Upper lobe of left lung (tissue), 6 donors: ENCODE measurements at regions not wholly inside any gene's neighbourhood (a gene's known extent, or its start where the extent isn't known, plus 50 kb on each side); places are given as distances from the start of the nearest gene placed in this dataset.

Experiments
- ATAC-seq, 2 donors: fragments of 200-7000 bp; cut with Tn5 transposase; one replicate each; pipeline ENCODE4 v1.9.1; 2022; ENCODE audit warnings: mild to moderate bottlenecking in 2 of 2, moderate library complexity in 2 of 2; ENCODE audit not compliant: low FRiP score in 2 of 2
- DNase-seq, 2 donors: peaks; one replicate each; pipeline ENCODE4 v3.0.0-alpha.2; 2019 to 2020
- H3K27ac ChIP-seq, 4 donors: fragments of 200-600 bp; sonication (generic); one replicate each; pipeline ENCODE4 v1.5.1; 2016 to 2019
- H3K27me3 ChIP-seq, 4 donors: fragments of 200-600 bp; sonication (generic); one replicate each; pipeline ENCODE4 v1.5.1; 2017 to 2019
- H3K36me3 ChIP-seq, 4 donors: fragments of 200-600 bp; sonication (generic); one replicate each; pipeline ENCODE4 v1.5.1; 2016 to 2019
- H3K4me1 ChIP-seq, 4 donors: fragments of 200-600 bp; sonication (generic); one replicate each; pipeline ENCODE4 v1.5.1; 2018 to 2019
- H3K4me3 ChIP-seq, 4 donors: fragments of 200-600 bp; sonication (generic); one replicate each; pipeline ENCODE4 v1.5.1; 2017 to 2019; ENCODE audit warnings: mild to moderate bottlenecking in 2 of 4, moderate library complexity in 1 of 4
- H3K9me3 ChIP-seq, 4 donors: fragments of 200-600 bp; sonication (generic); one replicate each; pipeline ENCODE4 v1.5.1; 2018 to 2019
- EP300 ChIP-seq, 4 donors: sonication (generic); formaldehyde crosslinking; IDR thresholded peaks; one replicate each; pipeline ENCODE4 v1.5.1; 2017; ENCODE audit warnings: antibody characterized with exemption in 4 of 4, control low read depth in 2 of 4
- POLR2A ChIP-seq, 4 donors: fragments of 450-650 bp; IDR thresholded peaks; one replicate each; pipeline ENCODE4 v1.5.1; 2016 to 2017; ENCODE audit warnings: antibody characterized with exemption in 4 of 4, mild to moderate bottlenecking in 2 of 4
- POLR2AphosphoS5 ChIP-seq, 2 donors: sonication (generic); formaldehyde crosslinking; IDR thresholded peaks; one replicate each; pipeline ENCODE4 v1.5.1; 2017; ENCODE audit warnings: antibody characterized with exemption in 2 of 2
- WGBS, 2 donors: methylation state at CpG; one replicate each; pipeline ENCODE4 v1.1.5; 2017 to 2018; 5-methylcytosine and 5-hydroxymethylcytosine counted together
- TF ChIP-seq, protein P1 (sequence below), 6 experiments: fragments of 450-650 bp in 4 of 6; fragments of 200-600 bp in 2 of 6; sonication (generic) in 2 of 6; IDR thresholded peaks; one replicate each; pipeline ENCODE4 v1.5.1; 2016 to 2019; ENCODE audit warnings: antibody characterized with exemption in 6 of 6
- donor health status: DM: no; HTN: no; CAD: no; lungs with moderate emphysema.
- donor health status: DM: no; HTN: yes; CAD: no; lungs with severe emphysema.

DNA sequence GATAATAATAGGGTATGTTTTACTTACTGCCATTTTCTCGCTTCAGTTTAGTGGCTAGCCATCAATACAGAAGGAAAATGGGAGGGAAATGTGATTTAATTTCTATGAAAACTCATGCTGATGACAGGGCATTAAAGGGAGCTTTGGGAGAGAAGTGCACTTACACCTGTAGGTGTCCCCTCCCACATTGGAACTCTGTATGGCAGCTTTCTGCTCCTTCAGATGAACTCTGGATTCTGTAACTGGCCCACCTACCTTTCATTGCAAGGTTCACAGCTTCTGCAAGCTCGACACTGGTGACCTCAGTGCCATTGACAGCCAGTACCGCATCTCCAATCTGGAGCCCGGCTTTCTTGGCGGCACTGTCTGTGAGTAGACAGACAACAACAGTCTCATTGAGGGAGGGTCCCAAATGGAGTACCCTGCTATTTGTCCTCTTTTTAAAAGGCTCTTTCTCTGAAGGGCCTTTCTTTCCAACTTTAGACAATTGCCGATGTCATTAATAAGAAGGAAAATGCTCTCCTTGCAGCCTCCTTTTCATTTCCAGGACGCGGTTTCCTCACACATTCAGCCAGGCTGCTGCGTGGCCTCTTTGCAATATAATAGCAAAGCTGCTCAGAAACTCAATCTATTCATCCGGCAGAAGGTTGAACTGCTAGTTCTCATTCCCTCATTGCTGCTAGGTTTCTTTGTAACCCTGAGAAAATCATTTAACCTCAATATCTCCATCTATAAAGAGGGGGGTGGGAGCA is 63.6 kb downstream of the NUDT12 start:
- H3K9me3 ChIP-seq, result no peaks in the 10 kb centered on the region
- no peaks in the 10 kb centered on the region for H3K36me3 ChIP-seq
- H3K4me3 ChIP-seq, result no peak overlapping the region
- DNase-seq, result no peak
- no peak for ATAC-seq
- TF ChIP-seq, protein P1, sequence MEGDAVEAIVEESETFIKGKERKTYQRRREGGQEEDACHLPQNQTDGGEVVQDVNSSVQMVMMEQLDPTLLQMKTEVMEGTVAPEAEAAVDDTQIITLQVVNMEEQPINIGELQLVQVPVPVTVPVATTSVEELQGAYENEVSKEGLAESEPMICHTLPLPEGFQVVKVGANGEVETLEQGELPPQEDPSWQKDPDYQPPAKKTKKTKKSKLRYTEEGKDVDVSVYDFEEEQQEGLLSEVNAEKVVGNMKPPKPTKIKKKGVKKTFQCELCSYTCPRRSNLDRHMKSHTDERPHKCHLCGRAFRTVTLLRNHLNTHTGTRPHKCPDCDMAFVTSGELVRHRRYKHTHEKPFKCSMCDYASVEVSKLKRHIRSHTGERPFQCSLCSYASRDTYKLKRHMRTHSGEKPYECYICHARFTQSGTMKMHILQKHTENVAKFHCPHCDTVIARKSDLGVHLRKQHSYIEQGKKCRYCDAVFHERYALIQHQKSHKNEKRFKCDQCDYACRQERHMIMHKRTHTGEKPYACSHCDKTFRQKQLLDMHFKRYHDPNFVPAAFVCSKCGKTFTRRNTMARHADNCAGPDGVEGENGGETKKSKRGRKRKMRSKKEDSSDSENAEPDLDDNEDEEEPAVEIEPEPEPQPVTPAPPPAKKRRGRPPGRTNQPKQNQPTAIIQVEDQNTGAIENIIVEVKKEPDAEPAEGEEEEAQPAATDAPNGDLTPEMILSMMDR (IDR thresholded peaks at IDR 0.05), result no peak
- TF ChIP-seq EP300 (IDR thresholded peaks at IDR 0.05) (no peak), POLR2A (IDR thresholded peaks at IDR 0.05) (no peak), POLR2AphosphoS5 (IDR thresholded peaks at IDR 0.05) (no peak)
- no peaks in the 10 kb centered on the region for H3K4me1 ChIP-seq
- no peak overlapping the region for H3K27ac ChIP-seq
- no peaks in the 10 kb centered on the region for H3K27me3 ChIP-seq
- 77 to 83% methylated on average over 10 of the region's 10 CpGs for WGBS, 2 donors

DNA sequence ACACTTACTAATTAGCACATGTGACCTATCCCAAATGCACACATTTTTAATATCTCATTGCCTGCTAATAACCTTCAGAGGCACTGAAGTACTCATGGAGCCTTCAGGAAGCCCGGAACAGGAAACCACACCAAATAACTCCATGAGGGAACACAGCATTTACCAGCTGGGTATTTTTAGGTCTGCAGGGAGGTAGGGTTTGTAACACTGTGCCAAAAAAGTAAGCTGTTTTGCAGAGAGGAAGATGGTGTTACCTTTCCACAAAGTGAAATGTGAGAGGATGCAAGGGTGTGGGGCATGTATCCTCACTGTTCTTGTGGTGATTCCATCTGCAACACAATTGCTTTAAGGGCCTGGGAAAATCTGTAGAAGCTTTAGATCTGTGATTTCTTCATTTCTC is 64.4 kb downstream of the NUDT12 start:
- Histone ChIP-seq H3K36me3 (no peaks in the 10 kb centered on the region), H3K4me1 (no peaks in the 10 kb centered on the region), H3K27me3 (no peaks in the 10 kb centered on the region), H3K4me3 (no peak overlapping the region), H3K9me3 (no peaks in the 10 kb centered on the region), H3K27ac (no peak overlapping the region)
- no peak for DNase-seq
- 33 to 56% methylated on average over 1 of the region's 1 CpG for WGBS, 2 donors
- ATAC-seq, result no peak
- TF ChIP-seq POLR2AphosphoS5 (IDR thresholded peaks at IDR 0.05), result no peak
- TF ChIP-seq, protein P1 (IDR thresholded peaks at IDR 0.05), result no peak
- TF ChIP-seq EP300 (IDR thresholded peaks at IDR 0.05), result no peak
- TF ChIP-seq POLR2A (IDR thresholded peaks at IDR 0.05), result no peak

DNA sequence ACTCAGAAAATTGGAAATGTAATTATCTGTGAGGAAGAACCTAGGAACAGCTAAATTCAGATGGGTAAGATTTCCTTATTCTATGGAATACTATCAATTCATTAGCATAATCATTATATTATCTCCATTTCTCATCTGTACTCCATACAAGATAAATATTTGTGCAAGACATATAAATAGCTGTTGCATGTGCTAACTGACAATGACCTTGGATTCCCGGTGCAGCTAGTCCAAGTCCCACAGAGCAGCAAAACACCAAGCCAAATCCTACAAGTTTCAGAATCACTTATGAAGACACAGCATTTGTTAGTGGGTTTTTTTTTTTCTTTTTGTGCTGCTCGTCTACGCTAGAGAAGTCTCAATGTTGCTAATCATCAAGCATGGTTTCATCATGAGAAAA is 64.8 kb downstream of the NUDT12 start:
- Histone ChIP-seq H3K27ac (no peak overlapping the region), H3K36me3 (no peaks in the 10 kb centered on the region), H3K4me1 (no peaks in the 10 kb centered on the region), H3K27me3 (no peaks in the 10 kb centered on the region), H3K9me3 (no peaks in the 10 kb centered on the region), H3K4me3 (no peak overlapping the region)
- WGBS, 2 donors, result 46 to 59% methylated on average over 3 of the region's 3 CpGs
- DNase-seq (no peak), ATAC-seq (no peak)
- no peak for TF ChIP-seq POLR2A (IDR thresholded peaks at IDR 0.05)
- TF ChIP-seq, protein P1 (IDR thresholded peaks at IDR 0.05), result no peak
- no peak for TF ChIP-seq EP300 (IDR thresholded peaks at IDR 0.05)
- no peak for TF ChIP-seq POLR2AphosphoS5 (IDR thresholded peaks at IDR 0.05)

DNA sequence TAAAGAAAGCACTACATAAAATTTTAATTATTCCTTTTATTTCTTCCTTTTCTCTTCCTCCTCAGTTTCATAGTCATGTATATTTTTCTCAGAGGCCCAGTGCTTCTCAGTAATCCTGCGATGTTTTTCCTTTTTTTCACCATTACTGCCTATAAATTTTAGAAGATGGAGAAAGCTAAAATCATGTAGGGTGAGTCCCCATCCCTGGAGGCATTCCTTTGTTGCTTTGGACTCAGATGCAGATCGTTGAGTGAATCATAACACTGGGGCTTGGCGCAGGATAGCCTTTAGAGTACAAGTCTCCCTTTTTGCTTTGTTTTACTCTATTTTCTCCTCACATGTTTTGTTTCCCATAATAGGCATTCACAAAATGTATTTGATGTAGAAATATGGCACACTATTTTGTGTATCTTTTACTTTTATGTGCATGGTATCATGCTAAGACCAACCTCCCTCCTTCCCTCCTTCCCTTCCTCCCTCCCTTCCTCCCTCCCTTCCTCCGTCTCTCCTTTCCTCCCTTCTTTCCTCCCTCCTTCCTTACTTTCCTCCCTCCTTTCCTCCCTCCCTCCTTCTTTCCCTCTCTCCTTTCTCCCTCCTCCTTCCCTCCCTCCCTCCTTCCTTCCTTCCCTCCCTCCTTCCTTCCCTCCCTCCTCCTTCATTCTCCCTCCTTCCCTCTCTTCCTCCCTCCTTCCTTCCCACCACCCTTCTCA is 72.4 kb downstream of the NUDT12 start:
- ATAC-seq, result no peak

More for the DNA sequence above, 72.4 kb downstream of the NUDT12 start:
- H3K36me3 ChIP-seq, result no peaks in the 10 kb centered on the region
- H3K27ac ChIP-seq, result no peak overlapping the region
- H3K4me3 ChIP-seq, result no peak overlapping the region
- WGBS, 2 donors, result 76 to 78% methylated on average over 4 of the region's 4 CpGs
- H3K27me3 ChIP-seq, result no peaks in the 10 kb centered on the region
- no peaks in the 10 kb centered on the region for H3K4me1 ChIP-seq
- H3K9me3 ChIP-seq, result no peaks in the 10 kb centered on the region
- no peak for DNase-seq
- TF ChIP-seq POLR2A (IDR thresholded peaks at IDR 0.05) (no peak), POLR2AphosphoS5 (IDR thresholded peaks at IDR 0.05) (no peak), EP300 (IDR thresholded peaks at IDR 0.05) (no peak)
- TF ChIP-seq, protein P1 (IDR thresholded peaks at IDR 0.05), result no peak
